HepG2 (cell line): ENCODE measurements at regions not wholly inside any gene's neighbourhood (a gene's known extent, or its start where the extent isn't known, plus 50 kb on each side); places are given as distances from the start of the nearest gene placed in this dataset.

ENCODE experiments used
- ATAC-seq: fragments of 200-7000 bp; cut with Tn5 transposase; 3 replicates; pipeline ENCODE4 v1.9.1; 2020; ENCODE audit warnings: mild to moderate bottlenecking, moderate library complexity
- BruUV-seq: library from RNA; stranded (reverse); fragments of 400-500 nt; replicated peaks from 2 replicates; lab custom pipeline; 2021; lab: Mats Ljungman, UMichigan
- CTCF ChIA-PET: fragments of 300-600 bp; formaldehyde crosslinking; extraction: SDS; loops from one replicate; lab custom pipeline; 2021; ENCODE audit warnings: low total read pairs, inconsistent platforms, low intra/inter-chr PET ratio; lab: Yijun Ruan, JAX
- POLR2A ChIA-PET: fragments of 350-600 bp; sonication (Branson Sonifier 250); formaldehyde crosslinking; loops from one replicate; lab custom pipeline; 2020; ENCODE audit warnings: antibody characterized with exemption, inconsistent platforms; lab: Yijun Ruan, JAX
- DNase-seq: peaks from one replicate; pipeline ENCODE4 v3.0.0-alpha.2; 2015; ENCODE audit warnings: low spot score
- FAIRE-seq: peaks from 3 replicates; lab custom pipeline; 2011; peaks lifted over from hg19 to GRCh38; lab: Jason Lieb, UNC
- H2AFZ ChIP-seq: one replicate; pipeline ENCODE4 v1.6.1; 2011; ENCODE audit warnings: low read length, inconsistent platforms
- H3K27ac ChIP-seq: fragments of 300-600 bp; 3 replicates; pipeline ENCODE4 v1.8.0; 2011; ENCODE audit warnings: mixed run types, mild to moderate bottlenecking, mixed read lengths, low read length, inconsistent platforms; ENCODE audit not compliant: insufficient read depth; ENCODE audit errors: extremely low read length
- H3K27me3 ChIP-seq, 2 experiments: fragments of 200-600 bp in 1 of 2; 2 replicates in 1 of 2; 3 replicates in 1 of 2; pipeline versions ENCODE4 v1.6.0 to v1.8.0; 2011; ENCODE audit warnings: low read length in 2 of 2, mild to moderate bottlenecking in 2 of 2, moderate library complexity in 2 of 2, inconsistent platforms in 1 of 2; ENCODE audit not compliant: insufficient read depth in 2 of 2, control insufficient read depth in 1 of 2
- H3K36me3 ChIP-seq, 2 experiments: fragments of 200-600 bp in 1 of 2; replicated peaks in 1 of 2; 2 replicates in 1 of 2; 3 replicates in 1 of 2; pipeline versions ENCODE4 v1.5.1 to v1.8.0; 2011; ENCODE audit warnings: low read length in 2 of 2, inconsistent platforms in 1 of 2; ENCODE audit not compliant: insufficient read depth in 2 of 2, control insufficient read depth in 1 of 2
- H3K4me1 ChIP-seq: 2 replicates; pipeline ENCODE4 v1.5.1; 2012; ENCODE audit warnings: low read length, inconsistent platforms; ENCODE audit not compliant: insufficient read depth
- H3K4me2 ChIP-seq: 2 replicates; pipeline ENCODE4 v1.6.0; 2011; ENCODE audit warnings: low read depth, low read length, inconsistent platforms
- H3K4me3 ChIP-seq, 3 experiments: fragments of 200-600 bp in 1 of 3; sonication (generic), shearing (Covaris generic) in 1 of 3; replicated peaks in 1 of 3; 2 replicates each; pipeline ENCODE4 v1.5.1; 2011 to 2016; ENCODE audit warnings: low read length in 3 of 3, inconsistent platforms in 2 of 3, low read depth in 2 of 3, mild to moderate bottlenecking in 2 of 3, control low read depth in 1 of 3, mixed read lengths in 1 of 3; ENCODE audit not compliant: insufficient read depth in 1 of 3
- H3K79me2 ChIP-seq: one replicate; pipeline ENCODE4 v1.6.1; 2011; ENCODE audit warnings: low read length, inconsistent platforms; ENCODE audit not compliant: insufficient read depth
- H3K9ac ChIP-seq: 2 replicates; pipeline ENCODE4 v1.6.0; 2011; ENCODE audit warnings: mild to moderate bottlenecking, low read depth, low read length, inconsistent platforms; ENCODE audit not compliant: insufficient read depth
- H3K9me3 ChIP-seq: 2 replicates; pipeline ENCODE4 v1.5.1; 2012; ENCODE audit warnings: mild to moderate bottlenecking, low read length
- H4K20me1 ChIP-seq: 2 replicates; pipeline ENCODE4 v1.6.0; 2011; ENCODE audit warnings: inconsistent platforms, mild to moderate bottlenecking, low read length, moderate library complexity; ENCODE audit not compliant: insufficient read depth
- CREM ChIP-seq, 2 experiments: sonication (generic) in 1 of 2; formaldehyde crosslinking in 1 of 2; IDR thresholded peaks; 2 replicates each; pipeline versions ENCODE4 v1.4.0 to v1.6.1; 2016 to 2020; ENCODE audit warnings: antibody characterized with exemption in 1 of 2, mild to moderate bottlenecking in 1 of 2, missing genetic modification reagents in 1 of 2
- ETV5 ChIP-seq: IDR thresholded peaks from 2 replicates; pipeline ENCODE4 v1.6.1; 2018; ENCODE audit warnings: missing biosample characterization, missing genetic modification reagents, inconsistent platforms, borderline replicate concordance
- GATAD1 ChIP-seq: IDR thresholded peaks from 2 replicates; pipeline ENCODE4 v1.6.1; 2016; ENCODE audit warnings: missing genetic modification reagents, missing compliant biosample characterization
- JDP2 ChIP-seq: sonication (generic); formaldehyde crosslinking; IDR thresholded peaks from 2 replicates; pipeline ENCODE4 v1.8.1; 2022; ENCODE audit warnings: missing genetic modification reagents, borderline replicate concordance
- NAIF1 ChIP-seq: sonication (generic); formaldehyde crosslinking; IDR thresholded peaks from 2 replicates; pipeline ENCODE4 v1.5.0; 2020; ENCODE audit warnings: mild to moderate bottlenecking, missing genetic modification reagents, borderline replicate concordance
- PRDM15 ChIP-seq: sonication (generic); formaldehyde crosslinking; IDR thresholded peaks from 2 replicates; pipeline ENCODE4 v1.4.0; 2020; ENCODE audit warnings: missing genetic modification reagents
- ZNF713 ChIP-seq: sonication (generic); formaldehyde crosslinking; IDR thresholded peaks from 2 replicates; pipeline ENCODE4 v1.4.0; 2020; ENCODE audit warnings: mild to moderate bottlenecking, missing genetic modification reagents
- WGBS: methylation state at CpG from one replicate; pipeline ENCODE4 v1.1.6; 2017; ENCODE audit warnings: low lambda C conversion rate; 5-methylcytosine and 5-hydroxymethylcytosine counted together
- in situ Hi-C: cut with HindIII; loops from 2 replicates; pipeline ENCODE4 v1.10.0; 2017; ENCODE audit warnings: low pct_unique_long_range_greater_than_20kb; ENCODE audit not compliant: extremely low pct_ligation_motif_present
- intact Hi-C: fragments of 100-400 bp; cut with micrococcal nuclease; formaldehyde crosslinking; loops from one replicate; pipeline ENCODE4 v1.10.0; 2022; ENCODE audit not compliant: unreplicated experiment
- TF ChIP-seq, protein P1 (sequence below): IDR thresholded peaks from 2 replicates; pipeline ENCODE4 v1.6.1; 2016; ENCODE audit warnings: missing genetic modification reagents, missing compliant biosample characterization

- ChIA-PET POLR2A (no interaction called here), CTCF (no interaction called here)
- TF ChIP-seq ETV5 (CRISPR knock-in tag), result no peak
- Histone ChIP-seq H3K9ac (no peak overlapping the region), H3K27me3 (no peaks in the 10 kb centered on the region), H3K4me3 (no peak overlapping the region), H2AFZ (no peak overlapping the region), H3K4me2 (no peak overlapping the region), H3K79me2 (no peaks in the 10 kb centered on the region), H3K36me3 (no peaks in the 10 kb centered on the region), H3K9me3 (peaks cover 98% of the 10 kb centered on the region), H3K27ac (no peak overlapping the region), H4K20me1 (no peaks in the 10 kb centered on the region), H3K4me1 (no peaks in the 10 kb centered on the region)
- ATAC-seq (no peak), FAIRE-seq (no peak), DNase-seq (no peak)
- intact Hi-C loops (no loop called here), in situ Hi-C loops (no loop called here)
- WGBS, result 0% methylated on average over 3 of the region's 3 CpGs
- BruUV-seq, result no TSS peak
Observed at GRCh38 chr19:30959011-30959410, 390.2 kb downstream of the TSHZ3 start.

GRCh38 chr19:30955112-30956104 is 393.8 kb downstream of the TSHZ3 start:
- POLR2A ChIA-PET, result no interaction called here
- no peaks in the 10 kb centered on the region for H3K36me3 ChIP-seq
- no peak overlapping the region for H3K27ac ChIP-seq
- FAIRE-seq (no peak), ATAC-seq (no peak), DNase-seq (no peak)
- WGBS, result 9% methylated on average over 12 of the region's 12 CpGs
- H3K4me3 ChIP-seq, result no peak overlapping the region
- H3K79me2 ChIP-seq, result no peaks in the 10 kb centered on the region
- no TSS peak for BruUV-seq
- CTCF ChIA-PET, result no interaction called here
- intact Hi-C loops (no loop called here), in situ Hi-C loops (no loop called here)
- TF ChIP-seq PRDM15 (CRISPR knock-in tag) (no peak), ZNF713 (CRISPR knock-in tag) (no peak), JDP2 (CRISPR knock-in tag) (no peak), CREM (IDR thresholded peaks at IDR 0.05) (no peak), CREM (CRISPR knock-in tag; IDR thresholded peaks at IDR 0.05) (no peak), GATAD1 (CRISPR knock-in tag) (no peak), NAIF1 (CRISPR knock-in tag) (no peak)
- TF ChIP-seq, protein P1, sequence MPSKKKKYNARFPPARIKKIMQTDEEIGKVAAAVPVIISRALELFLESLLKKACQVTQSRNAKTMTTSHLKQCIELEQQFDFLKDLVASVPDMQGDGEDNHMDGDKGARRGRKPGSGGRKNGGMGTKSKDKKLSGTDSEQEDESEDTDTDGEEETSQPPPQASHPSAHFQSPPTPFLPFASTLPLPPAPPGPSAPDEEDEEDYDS (CRISPR knock-in tag), result no peak
- no peaks in the 10 kb centered on the region for H3K4me1 ChIP-seq
- H3K4me2 ChIP-seq, result no peak overlapping the region
- H3K9me3 ChIP-seq, result peaks cover 82% of the 10 kb centered on the region
- H2AFZ ChIP-seq, result no peak overlapping the region
- H3K9ac ChIP-seq, result no peak overlapping the region
- H3K27me3 ChIP-seq, result no peaks in the 10 kb centered on the region
- H4K20me1 ChIP-seq, result no peaks in the 10 kb centered on the region
